Daoy (cell line): ENCODE measurements at regions not wholly inside any gene's neighbourhood (a gene's known extent, or its start where the extent isn't known, plus 50 kb on each side); places are given as distances from the start of the nearest gene placed in this dataset.

Source experiments
- DNase-seq: peaks from one replicate; pipeline ENCODE4 v3.0.0-alpha.2; 2015; ENCODE audit warnings: low read depth

DNA sequence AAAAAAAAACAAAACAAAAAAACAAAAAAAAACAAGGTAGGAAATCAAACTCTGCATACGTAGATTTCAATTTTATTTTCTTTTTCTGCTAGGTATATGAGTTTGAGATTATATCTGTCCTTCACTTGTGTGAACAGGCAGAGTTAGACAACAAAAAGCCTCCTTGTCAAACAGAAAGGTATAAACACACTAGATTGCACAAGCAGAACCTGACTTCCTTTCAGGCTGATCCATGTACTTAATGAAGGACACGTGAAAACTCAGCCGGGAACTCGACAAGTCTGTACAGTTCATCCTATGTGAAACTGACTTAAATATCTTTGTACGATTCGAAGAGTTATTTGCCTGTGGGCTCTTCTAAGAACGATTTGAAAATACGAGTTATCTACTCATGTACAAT, 254.1 kb downstream of the ARL4A start:
- no peak for DNase-seq

DNA sequence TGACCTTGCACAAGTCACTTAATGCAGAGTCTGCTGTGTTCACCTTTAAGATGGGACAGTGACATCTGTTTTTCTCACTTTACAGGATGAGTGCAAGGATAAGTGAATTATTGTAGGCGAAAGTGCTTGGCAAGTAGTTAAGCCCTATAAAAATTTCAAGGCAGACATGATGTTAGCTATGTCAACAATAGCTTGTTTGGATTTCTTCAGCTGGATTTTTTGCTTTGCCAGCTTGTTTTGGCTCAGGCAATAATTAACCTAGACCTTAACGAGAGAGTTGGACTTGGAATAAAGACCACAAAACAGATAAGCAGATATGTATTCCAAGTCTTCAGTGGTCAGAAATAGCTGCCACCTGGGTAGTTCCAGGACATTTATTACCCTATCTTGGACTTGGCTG, 255.2 kb downstream of the ARL4A start:
- peak; percentile 3 for DNase-seq

DNA sequence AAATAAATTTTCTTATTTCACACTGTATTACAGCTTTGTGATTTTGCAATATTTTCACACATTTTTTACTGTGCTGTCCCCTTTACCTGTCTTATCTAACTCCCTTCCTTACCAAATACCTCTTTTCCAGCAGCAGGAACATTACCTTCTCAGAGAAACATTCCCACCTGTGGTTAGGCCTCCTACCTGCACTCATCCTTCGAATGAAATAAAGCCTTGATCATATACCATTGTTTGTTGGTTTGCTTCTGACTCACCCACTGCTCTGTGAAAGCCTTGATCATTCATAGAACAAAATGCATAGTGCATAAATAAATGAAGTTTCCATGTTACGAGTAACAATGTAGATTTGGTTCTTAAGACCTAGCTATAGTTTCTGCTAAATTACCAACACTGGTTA, 256.3 kb downstream of the ARL4A start:
- no peak for DNase-seq

DNA sequence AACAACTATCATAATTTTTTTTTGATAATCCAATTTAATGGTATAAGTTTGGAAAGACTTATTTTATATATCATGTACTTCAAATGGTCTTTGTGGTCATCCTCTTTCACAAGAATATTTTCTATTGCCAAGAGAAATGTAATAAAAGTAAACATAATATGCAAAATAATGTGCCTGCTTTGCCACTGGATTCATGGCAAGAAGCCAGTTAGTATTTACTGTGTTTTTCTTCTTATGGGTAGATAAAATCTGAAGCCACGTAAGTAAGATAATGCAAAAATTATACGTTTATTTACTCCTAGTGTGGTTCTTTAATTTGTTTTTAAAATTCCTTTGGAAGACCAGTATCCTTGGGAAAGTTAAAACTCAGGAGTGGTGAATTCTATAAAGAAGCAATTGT, 258.5 kb downstream of the ARL4A start:
- DNase-seq = no peak

DNA sequence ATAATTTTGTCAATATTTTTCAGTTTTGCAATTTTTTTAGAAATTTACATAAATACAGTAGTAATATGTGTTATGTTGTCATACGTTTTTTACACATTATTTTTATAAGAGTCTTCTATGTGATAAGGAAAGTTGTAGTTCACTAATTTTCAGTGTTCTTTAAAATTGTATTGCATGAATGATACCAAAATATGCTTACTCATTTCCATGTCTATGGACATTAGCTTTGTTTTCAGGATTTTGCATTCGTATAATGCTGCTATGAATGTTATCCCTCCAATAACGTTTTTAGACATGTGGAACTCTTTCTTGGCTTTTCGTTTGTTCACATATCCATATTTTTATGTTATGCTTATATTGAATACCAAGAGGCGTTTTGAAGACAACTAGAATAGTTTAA, 260.0 kb downstream of the ARL4A start:
- DNase-seq = no peak

DNA sequence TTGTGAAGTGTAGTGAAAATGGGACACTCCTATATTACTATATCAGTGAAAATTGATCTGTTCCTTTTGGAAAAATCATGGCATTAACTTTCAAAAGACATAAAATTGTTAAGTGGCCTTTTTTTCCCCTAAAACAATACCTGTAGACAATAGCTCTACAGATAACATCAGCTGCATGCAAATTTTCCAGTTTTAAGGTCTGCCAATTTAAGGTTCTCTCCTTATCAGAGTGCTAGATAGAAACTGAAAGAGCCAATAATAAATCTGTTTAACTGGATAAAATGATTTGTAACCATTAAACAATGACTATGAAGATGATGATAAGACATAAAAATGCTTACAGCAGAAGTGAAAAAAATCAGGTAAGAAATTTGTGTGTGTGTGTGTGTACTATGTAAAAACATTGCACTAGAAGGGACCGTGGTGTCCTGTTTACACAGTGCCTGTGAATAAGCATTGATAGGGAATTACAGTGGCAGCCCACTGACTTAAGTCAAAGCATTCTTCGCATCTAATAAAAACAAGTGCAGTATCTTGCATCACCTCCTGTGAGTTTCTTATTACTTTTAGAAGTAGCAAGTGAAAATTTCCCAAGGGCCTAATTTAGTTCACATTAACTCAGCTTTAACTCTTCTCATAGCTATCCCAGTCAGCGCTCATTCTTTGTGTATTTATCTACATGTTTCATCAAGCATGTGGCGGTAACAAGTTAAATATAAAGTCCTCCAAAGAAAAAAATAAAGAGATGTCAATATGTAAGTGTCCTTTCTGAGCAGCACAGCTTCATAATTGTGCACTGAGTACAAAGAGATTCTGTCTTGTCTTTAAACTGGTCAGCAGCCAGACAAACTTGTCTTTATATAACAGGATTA, 261.9 kb downstream of the ARL4A start:
- no peak for DNase-seq

DNA sequence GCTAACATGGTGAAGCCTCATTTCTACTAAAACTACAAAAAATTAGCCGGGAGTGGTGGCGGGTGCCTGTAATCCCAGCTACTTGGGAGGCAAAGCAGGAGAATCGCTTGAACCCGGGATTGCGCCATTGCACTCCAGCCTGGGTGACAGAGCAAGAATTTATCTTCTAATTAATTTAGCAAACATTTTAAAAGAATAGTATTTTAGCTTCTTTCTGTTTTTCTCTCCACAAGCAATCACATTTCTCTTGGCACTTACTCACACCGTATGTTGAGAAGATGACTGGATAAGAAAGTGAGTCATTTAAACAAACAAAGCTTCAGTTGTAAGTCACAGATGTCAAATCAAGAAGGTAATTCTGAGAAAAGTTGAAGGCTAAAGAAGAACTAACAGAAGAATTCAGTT, 264.0 kb downstream of the ARL4A start:
- peak; percentile 51 for DNase-seq

DNA sequence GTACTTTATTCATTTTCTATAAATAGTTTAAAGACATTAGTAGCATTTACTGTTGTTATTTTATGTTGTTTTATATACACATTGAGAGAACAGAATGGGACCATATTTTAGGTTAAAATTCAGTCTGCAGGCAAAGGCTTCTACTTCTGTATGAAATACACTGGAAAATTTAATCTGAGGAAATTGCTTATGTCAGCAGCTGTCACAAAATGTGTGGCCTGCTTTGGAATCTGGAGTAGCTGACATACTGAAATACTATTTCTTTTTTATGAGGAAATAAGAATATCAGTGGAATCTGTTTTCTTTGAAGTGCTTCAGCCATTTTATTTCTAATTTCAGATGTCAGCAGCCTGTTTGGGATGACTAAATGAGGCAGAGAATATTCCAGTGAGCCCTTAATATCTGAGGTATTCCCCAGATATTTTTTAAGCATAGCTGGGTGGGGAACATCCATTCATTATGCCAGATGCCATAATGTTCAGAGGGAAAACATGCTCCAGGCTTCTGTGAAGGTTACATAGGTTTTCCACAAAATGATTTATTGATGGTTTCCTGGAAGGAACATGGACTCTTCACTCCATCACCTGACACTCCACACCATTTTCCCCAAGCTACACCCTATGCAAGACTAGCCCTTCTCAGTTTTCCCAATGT, 267.1 kb downstream of the ARL4A start:
- no peak for DNase-seq

DNA sequence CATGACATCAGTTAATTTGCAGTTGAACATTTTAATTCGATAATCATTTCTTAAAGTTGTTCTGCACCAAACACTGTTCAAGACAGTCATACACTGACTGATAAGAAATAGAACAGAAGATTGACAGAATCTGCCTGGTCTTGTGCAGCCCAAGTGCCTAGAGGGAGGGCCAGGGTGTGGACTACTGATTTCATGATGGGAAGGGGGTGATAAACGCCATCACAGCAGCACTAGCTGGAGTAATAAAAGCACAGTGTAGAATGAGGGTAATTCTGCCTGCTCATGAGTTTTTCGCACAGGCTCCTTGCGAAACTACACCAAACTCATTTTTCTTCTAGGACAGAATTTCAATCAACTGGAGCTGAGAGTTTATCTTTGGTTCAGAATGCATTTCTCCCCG, 270.1 kb downstream of the ARL4A start:
- no peak for DNase-seq

DNA sequence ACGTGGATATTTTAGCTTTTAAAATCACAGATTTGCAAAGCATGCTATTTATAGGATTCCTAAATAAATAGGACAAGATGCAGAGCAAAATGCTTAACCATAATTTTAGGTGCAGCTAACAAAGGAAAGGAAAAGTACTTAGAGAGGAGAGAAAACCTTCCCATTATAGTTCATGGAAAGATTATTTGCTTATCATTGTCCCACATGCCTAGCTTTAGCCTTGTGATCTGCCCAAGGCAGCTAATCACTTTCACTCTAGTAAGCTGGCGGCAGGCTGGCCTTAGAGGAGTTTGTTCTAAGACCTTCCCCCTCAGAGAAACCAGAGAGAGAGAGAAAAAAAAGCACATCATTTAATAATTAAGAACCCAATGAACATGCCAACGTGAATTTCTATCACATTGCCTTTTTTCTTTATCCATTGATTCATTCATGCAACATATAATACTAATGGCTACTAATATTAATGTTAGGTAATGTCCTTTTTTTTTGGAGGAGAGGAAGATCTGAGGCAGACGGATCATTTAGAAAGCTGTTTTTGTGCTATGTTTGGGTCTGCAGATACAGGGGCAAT, 274.6 kb downstream of the ARL4A start:
- DNase-seq = no peak

DNA sequence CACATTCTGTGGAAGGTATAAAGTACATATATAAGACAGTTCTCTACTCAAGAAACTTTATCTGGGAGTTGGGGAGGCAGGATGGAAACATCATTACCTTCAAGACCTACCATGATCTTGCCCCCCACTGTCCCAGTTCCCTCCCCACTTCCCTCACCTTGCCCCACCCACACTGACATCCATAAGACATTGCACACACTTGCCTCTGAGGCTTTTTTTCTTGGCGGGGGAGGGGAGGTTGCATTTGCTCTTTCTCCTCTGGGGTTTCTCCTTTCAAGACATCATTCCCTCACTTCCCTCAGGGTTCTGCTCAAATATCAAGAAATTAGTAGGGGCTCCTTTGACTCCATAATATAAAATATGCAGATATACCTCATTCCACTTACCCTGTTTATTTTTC, 276.0 kb downstream of the ARL4A start:
- DNase-seq = no peak

DNA sequence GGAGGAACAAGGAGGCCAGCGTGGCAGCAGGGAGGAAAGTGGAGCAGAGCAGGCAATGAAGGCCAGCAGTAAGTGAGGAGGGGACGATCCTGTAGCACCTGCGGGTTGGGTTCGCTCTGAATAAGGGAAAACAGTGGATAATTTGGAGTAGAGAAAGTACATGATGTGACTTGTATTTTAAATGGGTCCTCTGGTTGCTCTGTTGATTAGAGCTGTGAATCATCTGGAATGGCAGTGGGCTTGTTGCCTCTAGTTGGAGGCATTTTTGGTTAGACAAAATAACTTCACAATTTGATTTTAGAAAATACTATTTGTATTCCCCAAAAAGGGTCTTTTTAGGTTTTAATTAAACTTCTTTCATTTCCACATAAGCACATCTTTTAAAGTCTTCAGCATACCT, 277.4 kb downstream of the ARL4A start:
- no peak for DNase-seq

DNA sequence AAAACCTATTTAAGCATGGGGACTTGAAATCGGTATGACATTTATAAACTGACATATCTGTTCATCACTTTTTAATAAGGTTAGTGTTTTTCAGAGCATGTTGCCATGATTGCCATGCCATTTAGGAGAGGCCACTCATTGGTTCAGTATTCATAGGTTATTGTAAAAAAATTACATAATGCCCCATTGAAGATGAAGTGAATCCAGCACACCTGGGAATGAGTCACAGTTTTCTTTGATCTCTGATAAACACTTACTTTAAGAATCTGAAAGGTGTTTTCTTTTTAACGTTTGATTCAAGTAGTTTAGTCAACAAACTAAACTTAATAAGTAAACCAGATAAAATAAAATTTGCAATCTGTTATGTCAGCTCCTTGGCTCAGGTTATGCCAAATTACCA, 278.3 kb downstream of the ARL4A start:
- no peak for DNase-seq

DNA sequence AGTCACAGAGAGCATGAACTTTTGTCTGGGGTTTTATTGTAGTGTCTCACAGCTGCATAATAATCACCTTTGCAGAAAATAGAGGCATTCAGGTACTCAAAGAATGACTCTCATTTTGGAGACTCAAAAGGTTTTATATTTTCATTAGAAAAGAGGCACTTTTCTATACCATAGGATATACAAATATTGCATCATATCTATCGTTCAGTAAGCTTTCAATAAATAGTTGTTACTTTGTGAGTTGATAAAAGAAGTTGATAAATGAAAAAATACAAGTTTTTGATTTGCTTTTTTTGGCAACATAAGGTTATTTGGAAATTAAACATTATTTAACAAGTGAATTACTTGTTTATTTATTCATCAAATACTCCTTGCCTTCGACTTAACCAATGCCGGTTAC, 279.9 kb downstream of the ARL4A start:
- DNase-seq = no peak

DNA sequence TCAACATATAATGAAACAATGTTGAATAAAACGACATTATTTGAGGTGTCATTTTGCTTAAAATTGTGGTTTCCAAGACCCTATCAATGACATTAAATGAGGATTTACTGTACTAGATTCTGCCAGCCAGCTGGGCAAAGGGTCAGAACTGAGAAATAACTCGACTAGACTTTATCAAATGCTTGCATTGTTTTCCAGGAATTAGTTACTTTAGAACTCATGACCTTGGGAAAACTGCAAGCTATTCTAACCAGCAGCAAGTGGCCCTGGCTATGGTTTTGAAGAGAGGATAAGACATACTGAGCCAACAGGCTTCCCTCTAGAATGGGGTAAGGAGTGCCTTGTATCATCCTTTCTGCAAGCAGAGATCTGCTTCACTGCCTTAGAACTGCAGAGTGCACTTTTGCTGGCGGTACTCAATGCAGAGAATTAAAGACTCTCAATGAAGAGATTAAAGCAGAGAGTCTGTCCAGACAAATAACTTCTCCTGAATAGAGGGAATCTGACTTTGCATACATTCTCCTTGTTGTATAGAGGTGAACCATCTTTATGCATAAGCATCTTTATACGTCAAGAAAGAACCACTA, 281.5 kb downstream of the ARL4A start:
- DNase-seq = no peak

DNA sequence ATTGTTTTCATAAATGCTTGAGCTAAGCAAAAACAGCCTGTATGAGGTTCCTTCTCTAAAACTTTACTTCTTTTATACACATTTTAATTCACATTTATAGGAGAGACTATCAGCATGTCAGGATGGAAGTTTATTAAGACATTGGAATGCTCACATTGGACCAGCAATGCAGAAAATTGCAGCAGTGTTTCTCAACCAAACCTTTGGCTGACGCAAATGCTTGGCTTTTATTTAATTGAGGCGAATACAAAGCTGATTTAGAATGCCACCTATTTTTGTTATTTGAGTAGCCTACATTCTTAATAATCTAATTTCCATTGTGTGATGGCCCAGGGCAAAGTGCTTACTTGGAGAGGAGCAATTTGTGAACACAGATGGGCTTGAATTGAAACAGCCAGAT, 283.2 kb downstream of the ARL4A start:
- no peak for DNase-seq

DNA sequence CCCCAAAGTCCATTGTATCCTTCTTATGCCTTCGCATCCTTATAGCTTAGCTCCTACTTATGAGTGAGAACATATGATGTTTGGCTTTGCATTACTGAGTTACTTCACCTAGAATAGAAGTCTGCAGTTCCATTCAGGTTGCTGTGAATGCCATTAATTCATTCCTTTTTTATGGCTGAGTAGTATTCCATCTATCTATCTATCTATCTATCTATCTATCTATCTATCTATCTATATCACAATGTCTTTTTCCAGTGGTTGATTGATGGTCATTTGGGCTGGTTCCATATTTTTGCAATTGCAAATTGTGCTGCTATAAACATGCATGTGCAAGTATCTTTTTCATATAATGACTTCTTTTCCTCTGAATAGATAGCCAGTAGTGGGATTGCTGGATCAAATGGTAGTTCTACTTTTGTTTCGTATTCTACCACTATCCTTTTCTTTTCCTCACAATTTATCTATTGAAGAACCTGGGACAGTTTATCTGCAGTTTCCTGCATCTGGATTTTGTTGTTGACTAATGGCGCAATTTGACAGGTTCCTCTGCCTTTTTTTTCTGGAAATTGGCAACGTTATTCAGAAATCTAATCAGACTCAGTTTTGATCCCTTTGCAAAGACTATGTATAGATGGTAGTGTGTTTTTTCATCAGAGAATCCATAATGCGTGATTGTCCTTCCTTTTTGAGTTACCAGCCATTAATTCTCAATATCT, 287.2 kb downstream of the ARL4A start:
- no peak for DNase-seq

DNA sequence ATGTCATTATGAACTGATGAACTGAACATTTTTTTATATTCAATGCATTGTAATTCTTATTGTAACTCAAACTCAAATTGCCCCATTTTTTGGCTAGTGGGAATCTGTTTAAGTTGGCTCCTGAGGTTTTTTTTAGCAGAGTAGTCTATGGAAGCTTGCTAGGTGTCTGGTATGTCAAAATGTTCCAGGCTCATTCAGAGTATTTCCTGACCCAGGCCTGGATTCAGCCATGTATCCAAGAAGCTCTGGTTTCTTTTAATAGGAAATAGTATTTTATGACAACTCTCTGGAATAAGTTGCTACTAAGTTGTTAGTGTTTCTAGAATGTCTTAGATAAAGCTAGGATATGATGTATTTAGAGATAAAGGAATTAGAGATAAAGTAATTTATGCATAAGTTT, 288.0 kb downstream of the ARL4A start:
- no peak for DNase-seq

DNA sequence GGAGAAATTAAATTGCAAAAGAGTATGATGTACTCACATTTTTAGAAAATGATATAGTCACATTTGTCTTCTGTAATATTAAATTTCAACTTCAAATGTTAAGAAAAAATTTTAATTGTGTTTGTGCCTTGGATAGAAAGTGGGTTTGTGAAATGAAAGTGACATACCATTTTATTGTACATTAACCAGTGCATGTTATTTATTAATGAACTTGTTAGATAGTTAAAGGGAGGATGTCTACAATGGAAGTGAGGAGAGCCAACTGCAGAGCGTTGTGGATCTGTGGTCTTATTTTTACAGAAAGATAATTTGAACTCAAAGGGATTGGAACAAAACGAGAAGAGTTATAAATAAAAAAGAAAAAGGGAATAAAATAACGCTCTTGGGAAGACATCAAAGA, 291.7 kb downstream of the ARL4A start:
- DNase-seq = no peak

DNA sequence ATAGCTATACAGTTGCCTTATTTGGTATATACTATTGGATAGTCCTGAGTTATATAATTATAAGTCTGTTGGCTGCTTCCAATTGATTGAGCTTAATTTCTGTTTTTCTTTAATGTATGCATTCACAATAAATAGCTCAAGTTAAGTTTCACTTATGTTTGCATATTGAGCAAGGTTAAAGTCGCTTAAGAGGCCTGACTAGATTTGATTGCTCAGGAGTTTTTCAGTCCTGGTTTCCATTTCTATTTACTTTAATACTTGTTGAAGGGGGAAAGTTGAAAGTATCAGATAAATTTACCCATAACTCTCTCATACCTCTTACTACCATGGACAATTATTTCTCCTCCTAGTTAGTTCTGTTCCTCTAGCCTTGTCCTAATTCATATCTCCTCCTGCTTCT, 294.7 kb downstream of the ARL4A start:
- DNase-seq = no peak

DNA sequence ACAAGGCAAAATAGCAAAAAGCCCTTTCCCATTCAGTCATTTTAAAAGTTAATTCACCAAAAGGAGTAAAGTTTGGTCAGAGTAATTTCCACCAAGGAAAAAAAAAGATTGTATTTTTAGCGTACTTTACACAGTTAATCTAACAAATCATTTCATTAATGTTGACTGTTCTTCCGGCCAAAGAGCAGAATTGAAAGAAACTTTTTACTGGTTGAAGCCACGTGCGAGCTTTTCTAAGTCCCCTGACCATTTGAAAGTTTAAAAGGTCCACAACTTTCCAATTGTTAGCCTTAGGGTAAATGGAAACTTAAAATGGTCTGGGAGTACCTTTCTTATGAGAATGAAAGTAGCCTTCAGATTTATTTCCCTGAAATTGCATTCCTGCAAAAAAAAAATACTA, 296.7 kb downstream of the ARL4A start:
- no peak for DNase-seq

DNA sequence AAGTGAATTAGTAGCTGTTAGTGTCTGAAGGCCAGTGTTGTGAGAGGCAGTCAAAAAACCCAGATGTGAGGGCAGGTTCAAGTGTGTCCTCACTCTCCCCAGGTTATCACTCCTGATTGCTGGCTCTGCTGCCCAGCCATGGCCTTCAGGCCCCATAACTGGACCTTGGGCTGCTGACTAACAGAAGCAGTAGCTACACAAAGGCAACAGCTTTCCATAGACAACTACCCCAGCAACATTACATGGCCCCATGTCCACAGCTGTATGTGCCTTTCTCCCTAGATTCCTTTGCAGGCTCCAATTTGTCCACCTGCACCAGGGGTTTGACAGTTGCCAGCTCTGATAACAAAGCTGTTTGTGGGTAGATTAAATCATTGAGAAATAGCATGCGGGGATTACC, 297.8 kb downstream of the ARL4A start:
- no peak for DNase-seq
